ENCODE measurements at regions not wholly inside any gene's neighbourhood (a gene's known extent, or its start where the extent isn't known, plus 50 kb on each side); places are given as distances from the start of the nearest gene placed in this dataset.

GRCh38 chr18:78399992-78400503 is 579.6 kb upstream of the SALL3 start:
- DNase-seq, result no peak

- no peak for DNase-seq
Measured at GRCh38 chr18:78402440-78402839, 577.2 kb upstream of the SALL3 start.

- no peak for DNase-seq
Measured at GRCh38 chr18:78402966-78403365, 576.7 kb upstream of the SALL3 start.

GRCh38 chr18:78403371-78403770 is 576.2 kb upstream of the SALL3 start:
- DNase-seq, result no peak

- DNase-seq, result no peak
Measured at GRCh38 chr18:78405763-78406162, 573.9 kb upstream of the SALL3 start.

GRCh38 chr18:78406743-78407465 is 572.7 kb upstream of the SALL3 start:
- no peak for DNase-seq

- DNase-seq, result no peak
Measured at GRCh38 chr18:78407466-78407844, 572.2 kb upstream of the SALL3 start.

- DNase-seq, result no peak
Measured at GRCh38 chr18:78408623-78409022, 571.0 kb upstream of the SALL3 start.

GRCh38 chr18:78410094-78410786 is 569.4 kb upstream of the SALL3 start:
- no peak for DNase-seq

- DNase-seq, result no peak
Measured at GRCh38 chr18:78411539-78411938, 568.1 kb upstream of the SALL3 start.

GRCh38 chr18:78414302-78414701 is 565.3 kb upstream of the SALL3 start:
- no peak for DNase-seq

GRCh38 chr18:78416853-78417252 is 562.8 kb upstream of the SALL3 start:
- DNase-seq, result no peak

GRCh38 chr18:78418379-78418778 is 561.2 kb upstream of the SALL3 start:
- DNase-seq, result no peak

- no peak for DNase-seq
Measured at GRCh38 chr18:78419171-78419570, 560.4 kb upstream of the SALL3 start.

- DNase-seq, result no peak
Measured at GRCh38 chr18:78420116-78420515, 559.5 kb upstream of the SALL3 start.

GRCh38 chr18:78421392-78421791 is 558.2 kb upstream of the SALL3 start:
- DNase-seq, result no peak

GRCh38 chr18:78422336-78422735 is 557.3 kb upstream of the SALL3 start:
- DNase-seq, result no peak

GRCh38 chr18:78423811-78424210 is 555.8 kb upstream of the SALL3 start:
- DNase-seq, result no peak

- no peak for DNase-seq
Measured at GRCh38 chr18:78424403-78425018, 555.1 kb upstream of the SALL3 start.

GRCh38 chr18:78425019-78425412 is 554.6 kb upstream of the SALL3 start:
- no peak for DNase-seq

- DNase-seq, result no peak
Measured at GRCh38 chr18:78427081-78427480, 552.5 kb upstream of the SALL3 start.

GRCh38 chr18:78429127-78430108 is 550.2 kb upstream of the SALL3 start:
- DNase-seq, result no peak
